ENCODE measurements at regions not wholly inside any gene's neighbourhood (a gene's known extent, or its start where the extent isn't known, plus 50 kb on each side); places are given as distances from the start of the nearest gene placed in this dataset.

DNA sequence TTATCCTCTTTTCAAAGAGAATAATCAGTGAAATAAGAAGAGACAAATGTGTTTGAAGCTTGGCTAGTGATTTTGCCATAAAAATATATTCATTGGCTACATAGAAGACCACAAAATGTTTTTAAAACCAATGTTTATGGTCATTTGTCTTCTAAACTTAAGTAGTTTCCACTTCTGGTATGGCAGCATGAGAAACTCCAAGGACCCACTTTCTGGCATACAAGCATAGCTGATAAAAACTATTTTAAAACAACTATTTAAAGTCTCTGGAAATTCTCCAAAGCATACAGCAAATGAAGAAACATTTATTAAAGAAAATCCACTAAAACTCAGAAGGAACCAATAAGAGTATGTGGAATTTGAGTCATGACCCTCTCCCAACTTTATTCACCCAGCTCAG, 89.2 kb upstream of the TOMM7 start:
- no peak overlapping the region for H3K27ac ChIP-seq (ENCODE audit: insufficient read depth, low read depth, low read length)
- no peak overlapping the region for H3K9ac ChIP-seq (replicated peaks; ENCODE audit: extremely low read depth, insufficient read depth, low read length)
- H3K4me3 ChIP-seq (replicated peaks in 1 of 3; ENCODE audit: insufficient read depth in 1 of 3, low read depth in 1 of 3, low read length in 3 of 3) = no peak overlapping the region
- DNase-seq (ENCODE audit: low read depth, low spot score) (no peak), FAIRE-seq (no peak)
- TF ChIP-seq POLR2A (IDR thresholded peaks at IDR 0.05; ENCODE audit: low read depth, low read length) (no peak), CTCF (IDR thresholded peaks at IDR 0.05; ENCODE audit: extremely low read depth in 1 of 2, insufficient read depth in 1 of 2, low read depth in 1 of 2, low read length in 2 of 2) (no peak), JUN (IDR thresholded peaks at IDR 0.05; ENCODE audit: borderline replicate concordance, insufficient read depth, insufficient read length, low read depth) (no peak), POLR2AphosphoS5 (IDR thresholded peaks at IDR 0.05; ENCODE audit: insufficient read depth, low read depth, low read length) (no peak), MYC (IDR thresholded peaks at IDR 0.05; ENCODE audit: low read depth, low read length) (no peak), GATA2 (IDR thresholded peaks at IDR 0.05; ENCODE audit: insufficient read depth, insufficient read length, low read depth, low read length) (no peak), FOS (IDR thresholded peaks at IDR 0.05; ENCODE audit: borderline replicate concordance, insufficient read depth, low read length) (no peak), EZH2 (IDR thresholded peaks at IDR 0.05; ENCODE audit: borderline replicate concordance, low read depth, low read length, severe bottlenecking) (no peak)
- TF ChIP-seq, protein P1, sequence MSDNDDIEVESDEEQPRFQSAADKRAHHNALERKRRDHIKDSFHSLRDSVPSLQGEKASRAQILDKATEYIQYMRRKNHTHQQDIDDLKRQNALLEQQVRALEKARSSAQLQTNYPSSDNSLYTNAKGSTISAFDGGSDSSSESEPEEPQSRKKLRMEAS (IDR thresholded peaks at IDR 0.05; ENCODE audit: insufficient read depth, insufficient read length) = no peak
- H3K36me3 ChIP-seq (ENCODE audit: control insufficient read depth in 2 of 2, extremely low read depth in 1 of 2, insufficient read depth in 2 of 2, low read length in 2 of 2) = no peaks in the 10 kb centered on the region
- H2AFZ ChIP-seq (ENCODE audit: low read depth, low read length) = no peak overlapping the region
- no peaks in the 10 kb centered on the region for H3K27me3 ChIP-seq (ENCODE audit: control insufficient read depth in 2 of 2, insufficient read depth in 2 of 2, low read length in 2 of 2)
- H3K9me1 ChIP-seq (replicated peaks; ENCODE audit: control insufficient read depth, extremely low read depth, insufficient read depth, low read length) = no peaks in the 10 kb centered on the region
- ChIA-PET CTCF (interaction anchor here (0.8 kb wide), 1 partner anchor 143 kb away, joined by 3 read pairs; no protein-coding TSS in a partner anchor), POLR2A (no interaction called here)
- no peaks in the 10 kb centered on the region for H3K79me2 ChIP-seq (ENCODE audit: control insufficient read depth, insufficient read depth, low read length)
- no peaks in the 10 kb centered on the region for H4K20me1 ChIP-seq (replicated peaks; ENCODE audit: control insufficient read depth, extremely low read depth, insufficient read depth, low read length)
- dilution Hi-C loops (cut with MboI; ENCODE audit: extremely low pct_ligation_motif_present, low sequenced_read_pairs) (no loop called here), intact Hi-C loops (cut with micrococcal nuclease) (no loop called here)
- no TSS peak for BruUV-seq (replicated peaks)
- no peaks in the 10 kb centered on the region for H3K4me1 ChIP-seq (ENCODE audit: control insufficient read depth, extremely low read depth, insufficient read depth, low read length)
- no peak overlapping the region for H3K4me2 ChIP-seq (ENCODE audit: insufficient read depth, low read length)
- no peaks in the 10 kb centered on the region for H3K9me3 ChIP-seq (replicated peaks; ENCODE audit: control insufficient read depth, insufficient read depth, low read length)
